Stimulated activated CD4-positive, alpha-beta T cell treated with anti-CD3 and anti-CD28 coated beads, Interleukin-1b, Interleukin-23, amount 100 ng/mL, for 1 hour (primary cell): ENCODE measurements at regions not wholly inside any gene's neighbourhood (a gene's known extent, or its start where the extent isn't known, plus 50 kb on each side); places are given as distances from the start of the nearest gene placed in this dataset.

Source experiments
- DNase-seq, 2 donors: peaks; one replicate each; pipeline ENCODE4 v3.0.0-alpha.2; 2020; ENCODE audit warnings: low read depth in 2 of 2

- DNase-seq: no peak
These were observed 116.1 kb upstream of the P2RY1 start for GRCh38 chr3:152718810-152719209.

DNA sequence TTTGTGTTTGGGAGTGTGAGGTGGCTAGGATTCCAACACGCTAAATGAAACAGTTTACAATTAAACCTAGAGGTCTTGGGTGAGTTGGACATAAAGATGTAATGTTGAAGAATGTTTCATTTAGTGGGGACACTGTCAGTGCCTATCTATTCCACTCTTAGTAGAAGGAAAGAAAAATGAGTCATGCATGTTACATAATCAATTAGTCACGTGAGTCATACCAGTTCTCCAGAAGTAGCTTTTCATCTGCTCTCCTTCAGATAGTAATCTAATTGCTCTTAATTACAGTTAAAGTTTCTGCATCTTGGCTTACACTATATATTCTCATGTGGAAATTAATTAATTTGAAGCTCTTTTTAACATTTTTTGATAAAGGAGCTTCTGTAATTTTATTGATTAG, 115.7 kb upstream of the P2RY1 start:
- DNase-seq: no peak

DNA sequence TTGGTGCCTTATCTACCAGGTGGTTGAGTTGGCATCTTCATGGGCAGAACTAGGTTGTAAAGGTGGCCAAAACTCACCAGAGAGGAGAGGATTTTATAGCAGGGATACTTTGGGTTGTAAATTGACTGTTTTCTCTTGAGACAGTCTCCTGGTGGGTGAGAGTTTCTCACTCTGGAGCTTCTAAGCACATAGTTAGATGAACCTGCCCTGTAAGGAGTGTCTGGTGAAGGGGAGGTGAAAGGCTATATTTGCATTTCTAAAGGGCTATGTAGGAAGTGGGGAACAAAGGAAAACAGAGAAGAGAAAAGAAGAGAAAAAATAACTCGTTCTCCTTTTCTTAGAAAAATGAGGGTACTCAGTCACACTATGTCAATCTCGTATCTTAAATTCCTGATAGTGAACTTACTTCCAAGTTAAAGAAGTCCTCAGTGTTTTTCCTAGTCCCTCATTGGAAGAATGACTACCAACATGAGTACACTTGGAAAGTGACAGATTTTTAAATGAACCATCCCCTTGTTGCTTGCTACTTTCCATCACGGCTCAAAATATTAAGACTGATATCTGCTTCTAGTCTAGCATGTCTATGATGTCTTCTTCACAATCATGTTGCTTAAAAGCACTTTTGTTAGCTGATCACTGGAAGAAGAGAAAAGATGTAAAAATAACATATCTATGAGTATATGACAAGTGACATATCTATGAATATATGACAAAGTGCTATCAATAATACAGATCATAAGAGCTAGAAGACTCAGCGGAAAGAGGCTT, 113.8 kb upstream of the P2RY1 start:
- no peak for DNase-seq

DNA sequence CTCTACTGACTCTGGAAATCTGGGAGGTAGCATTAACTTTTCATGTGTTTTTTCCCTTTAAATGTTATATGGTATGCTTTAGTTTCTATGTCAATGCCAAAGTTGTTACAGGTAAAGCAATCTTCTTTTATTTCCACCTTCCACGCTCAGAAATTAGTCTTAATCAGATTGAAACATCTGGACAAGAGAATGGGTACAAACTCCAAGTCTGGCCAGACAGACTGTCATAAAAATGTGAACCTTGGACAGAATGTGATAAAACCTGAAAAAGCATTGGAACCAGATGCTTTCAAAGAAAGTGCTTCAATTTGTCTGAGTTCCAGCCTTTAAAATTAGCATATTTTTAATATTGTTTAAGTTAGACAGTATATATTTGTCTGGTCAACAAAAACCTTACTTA, 110.7 kb upstream of the P2RY1 start:
- no peak for DNase-seq

DNA sequence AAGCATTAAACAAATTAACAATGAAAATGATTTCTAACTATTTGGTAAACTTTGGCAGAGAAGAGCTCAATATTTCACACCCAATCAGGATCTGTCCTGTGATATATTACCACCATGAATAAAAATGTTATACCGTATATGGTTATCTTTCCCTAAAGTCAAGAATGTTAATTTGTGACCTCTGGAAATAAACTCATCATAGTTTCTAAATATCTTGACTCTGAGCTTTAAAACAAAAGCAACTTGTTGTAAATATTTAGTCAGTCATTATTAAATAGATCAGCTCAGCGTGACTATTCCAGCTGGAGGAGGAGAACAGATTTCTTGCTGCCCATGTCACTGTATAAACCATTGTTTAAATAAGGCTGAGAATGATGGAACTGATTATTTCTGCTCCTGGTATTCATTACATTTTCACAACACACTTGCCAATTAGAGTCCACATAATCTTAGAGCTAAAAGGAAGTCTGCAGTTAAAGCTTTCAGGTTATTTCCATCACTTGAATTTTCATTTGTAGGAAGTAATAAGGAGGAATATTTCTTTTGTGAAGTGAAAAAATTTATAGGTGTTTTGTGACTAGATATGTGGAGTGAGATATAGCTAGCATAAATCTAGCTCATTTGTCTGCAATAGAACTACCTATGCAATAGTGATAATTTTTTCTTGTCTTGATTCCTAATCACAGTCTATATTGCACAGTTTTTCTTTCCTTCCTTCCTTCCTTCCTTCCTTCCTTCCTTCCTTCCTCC, 106.5 kb upstream of the P2RY1 start:
- DNase-seq: no peak

DNA sequence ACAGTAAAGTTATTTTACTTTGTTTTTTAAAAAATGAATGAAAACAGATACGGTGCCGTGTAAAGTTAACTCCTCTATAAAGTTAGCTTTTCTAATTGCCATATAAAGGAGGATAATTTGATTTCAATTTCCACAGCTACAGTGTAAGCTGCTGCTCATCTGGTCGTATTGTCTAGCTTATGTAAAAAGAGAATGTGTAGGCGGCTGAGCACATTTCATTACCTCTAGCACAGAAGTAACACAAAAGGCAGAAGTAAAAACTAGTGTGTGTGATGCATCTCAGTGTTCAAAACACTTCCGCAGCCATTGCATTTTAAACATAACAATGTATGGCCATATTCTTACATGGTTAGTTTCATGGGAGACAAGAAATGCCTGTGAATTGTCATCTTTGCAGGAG, 105.0 kb upstream of the P2RY1 start:
- DNase-seq: no peak

GRCh38 chr3:152731511-152731910, 103.4 kb upstream of the P2RY1 start:
- no peak for DNase-seq

DNA sequence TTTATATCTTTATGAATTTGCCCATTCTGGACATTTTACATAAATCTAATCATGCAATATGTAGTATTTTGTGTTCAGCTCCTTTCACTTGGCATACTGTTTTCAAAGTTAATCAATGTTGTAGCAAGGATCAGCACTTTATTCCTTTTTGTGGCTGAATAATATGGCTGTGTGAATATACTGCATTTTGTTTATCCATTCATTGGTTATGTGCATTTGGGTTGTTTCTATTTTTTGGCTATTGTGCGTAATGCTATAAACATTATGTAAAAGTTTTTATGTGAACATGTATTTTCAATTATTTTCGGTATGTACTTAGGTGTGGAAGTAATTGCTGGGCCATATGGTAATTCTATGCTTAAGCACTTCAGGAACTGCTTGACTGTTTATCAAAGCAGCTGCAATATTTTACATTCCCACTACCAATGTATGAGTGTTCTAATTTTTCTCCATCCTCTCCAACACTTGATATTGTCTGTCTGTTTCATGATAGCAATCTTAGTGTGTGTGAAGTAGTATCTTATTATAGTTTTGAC, 101.3 kb upstream of the P2RY1 start:
- no peak for DNase-seq

DNA sequence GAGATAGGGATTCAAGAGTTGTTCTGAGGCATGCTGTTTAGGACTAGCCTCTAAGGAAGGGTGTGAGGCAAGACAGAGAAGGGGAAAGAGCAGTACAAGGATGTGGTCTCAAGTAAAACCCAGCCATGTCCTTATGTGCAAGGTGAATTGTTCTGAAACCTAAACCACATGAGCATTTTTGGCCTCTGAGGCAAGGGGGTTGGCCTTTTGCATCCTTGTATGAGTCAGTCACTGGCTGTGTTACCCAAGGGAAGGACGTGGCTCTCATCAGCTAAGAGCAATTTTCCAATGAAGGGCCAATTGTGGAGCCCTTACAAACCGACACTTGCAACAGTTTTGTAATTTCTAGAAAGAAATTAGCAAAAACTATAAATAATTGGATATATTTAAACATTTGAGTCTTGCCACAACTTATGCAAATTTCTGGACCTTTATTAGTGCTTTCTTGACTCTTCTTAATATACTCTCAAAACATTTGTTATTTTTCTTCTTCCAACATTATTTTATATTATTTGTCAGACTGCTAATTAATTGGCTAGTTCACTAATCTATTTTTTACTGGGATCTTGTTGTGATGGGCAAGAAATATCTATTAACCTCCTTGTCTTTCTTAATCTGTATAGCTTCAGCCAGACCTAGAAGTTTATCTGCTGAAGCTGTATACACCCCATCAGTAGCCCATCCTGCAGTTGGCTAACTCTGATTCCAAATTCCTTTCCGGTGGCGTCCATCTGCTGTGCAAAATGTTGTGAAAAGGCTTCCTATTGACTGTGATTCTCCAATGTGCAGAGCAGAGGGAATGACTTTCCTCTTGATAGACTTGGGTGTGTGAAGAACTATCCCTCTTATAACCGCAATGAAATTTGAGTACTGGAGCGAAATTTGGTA, 97.7 kb upstream of the P2RY1 start:
- no peak for DNase-seq

DNA sequence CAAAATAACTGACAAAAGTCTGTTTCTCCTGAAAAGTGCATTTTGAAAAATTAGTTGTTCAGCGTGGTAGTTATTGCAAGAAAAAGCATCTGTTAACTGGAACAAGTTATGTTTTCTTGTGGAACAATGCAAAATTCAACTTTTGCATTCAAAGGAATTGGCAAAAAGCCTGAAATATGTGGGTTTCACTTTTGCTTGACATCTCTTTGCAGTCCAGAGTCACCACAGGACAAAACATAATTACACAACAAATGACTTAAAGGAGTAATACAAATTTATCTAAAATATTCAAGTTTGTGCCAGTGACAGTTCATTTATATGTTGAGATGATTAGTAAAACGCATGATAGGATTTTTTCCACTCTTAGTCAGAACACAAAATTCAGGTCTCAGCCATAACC, 96.3 kb upstream of the P2RY1 start:
- no peak for DNase-seq

DNA sequence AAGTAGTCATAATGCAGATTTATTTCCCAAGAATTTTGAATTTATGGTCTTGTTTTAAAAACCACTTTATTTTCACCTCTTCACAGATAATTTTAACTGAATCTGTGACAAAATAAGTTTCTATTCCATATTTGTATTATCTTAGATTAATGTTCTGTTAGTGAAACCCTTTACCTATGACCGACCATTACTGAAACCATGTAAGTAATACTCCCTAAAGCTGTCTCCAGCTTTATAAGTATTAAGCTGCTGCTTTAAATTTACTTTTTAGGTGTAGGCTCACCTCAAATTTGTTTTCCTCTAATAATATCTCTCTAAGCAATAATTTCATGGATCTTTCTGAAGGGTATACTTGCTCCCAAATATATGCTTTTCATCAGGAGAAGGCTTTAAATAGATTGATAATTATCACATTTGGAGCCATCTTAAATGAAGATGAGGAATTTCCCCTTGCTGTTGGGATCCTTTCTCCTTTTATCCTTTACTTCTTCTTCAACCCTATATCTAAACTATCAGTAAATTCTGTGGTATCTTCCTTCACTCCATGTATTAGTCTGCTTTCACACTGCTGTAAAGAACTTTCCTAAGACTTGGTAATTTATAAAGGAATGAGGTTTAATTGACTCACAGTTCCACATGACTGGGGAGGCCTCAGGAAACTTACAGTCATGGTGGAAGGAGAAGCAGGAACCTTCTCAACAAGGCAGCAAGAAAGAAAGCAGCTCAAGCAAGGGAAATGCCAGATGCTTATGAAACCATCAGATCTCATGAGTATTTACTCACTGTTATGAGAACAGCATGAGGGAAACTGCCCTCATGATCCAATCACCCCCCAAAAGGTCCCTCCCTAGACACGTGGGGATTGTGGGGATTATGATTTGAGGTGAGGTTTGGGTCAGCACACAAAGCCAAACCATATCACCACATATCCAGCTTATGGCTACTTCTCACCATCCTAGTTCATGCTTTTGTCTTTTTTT, 92.3 kb upstream of the P2RY1 start:
- DNase-seq: no peak

DNA sequence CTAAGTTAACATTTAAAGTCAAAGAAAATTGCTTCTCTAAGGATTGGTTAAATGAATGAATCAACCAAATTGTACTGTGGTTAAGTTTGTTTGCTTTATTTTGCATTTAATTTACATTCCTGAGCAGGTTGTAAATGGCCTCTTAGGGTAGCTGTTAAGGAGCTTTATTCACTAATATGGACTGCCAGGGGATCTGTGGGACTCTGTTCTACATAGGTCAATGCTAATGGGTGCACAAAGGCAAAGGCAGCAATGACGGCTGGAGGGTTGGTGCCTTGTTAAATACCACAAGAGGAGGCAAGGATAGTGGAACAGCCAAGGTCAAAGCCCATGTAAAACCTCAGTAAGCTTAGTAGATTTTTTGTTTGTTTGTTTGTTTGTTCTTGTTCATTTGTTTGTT, 89.3 kb upstream of the P2RY1 start:
- DNase-seq: no peak

DNA sequence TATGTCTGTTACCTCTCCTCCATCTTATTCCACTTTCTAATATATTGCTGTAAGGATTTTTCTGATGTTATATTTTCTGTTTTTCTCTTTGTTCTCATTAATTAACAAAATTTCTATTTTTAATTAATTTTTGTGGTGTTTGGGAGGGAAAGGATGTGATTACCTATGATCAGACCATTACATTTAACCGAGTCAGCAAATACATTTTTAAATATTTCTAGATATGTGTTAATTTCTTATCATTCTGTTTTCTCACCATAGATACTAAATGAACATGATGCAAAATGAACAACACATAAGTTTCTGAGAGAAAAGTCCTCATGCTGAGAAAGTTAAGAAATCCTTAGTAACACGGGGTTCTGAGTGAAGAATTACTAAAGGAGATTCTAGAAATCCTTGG, 80.6 kb upstream of the P2RY1 start:
- DNase-seq: no peak

DNA sequence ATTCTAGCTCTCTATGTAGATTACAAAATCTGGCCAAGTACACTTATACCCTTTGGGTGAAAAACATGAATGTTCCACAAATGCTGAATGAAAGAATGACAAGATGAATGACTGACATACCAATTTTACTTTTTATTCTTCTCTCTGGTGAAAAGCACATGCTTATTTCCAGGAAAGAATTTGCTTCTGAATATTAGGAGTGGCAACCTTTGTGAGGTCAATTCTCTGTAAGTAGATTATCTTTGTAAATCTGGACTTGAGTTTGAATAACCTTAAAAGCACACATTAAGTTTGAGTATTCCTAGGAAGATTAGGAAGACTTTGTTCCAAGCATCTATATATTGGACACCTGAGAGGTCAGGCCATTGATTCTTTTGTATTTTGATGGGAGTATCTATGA, 78.1 kb upstream of the P2RY1 start:
- DNase-seq: no peak

GRCh38 chr3:152760024-152760563, 74.8 kb upstream of the P2RY1 start:
- no peak for DNase-seq

GRCh38 chr3:152760591-152760990, 74.3 kb upstream of the P2RY1 start:
- no peak for DNase-seq

DNA sequence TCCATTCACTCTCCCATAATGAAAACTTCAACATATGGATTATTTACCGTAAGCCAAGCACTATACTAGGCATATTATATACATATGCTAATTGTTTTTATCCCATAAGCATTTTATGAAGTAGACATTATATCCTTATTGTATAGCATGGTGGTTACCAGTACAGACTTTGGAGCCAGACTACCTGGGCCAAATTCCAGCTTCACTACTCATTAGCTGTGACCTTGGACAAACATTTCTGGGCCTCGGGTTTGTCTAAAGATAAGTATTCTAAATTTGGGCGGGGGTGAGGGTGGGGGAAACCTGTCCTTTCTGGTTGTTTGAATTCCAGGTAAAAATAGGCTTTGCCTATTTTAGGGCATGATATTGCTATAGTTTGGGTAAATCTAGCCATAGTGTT, 66.5 kb upstream of the P2RY1 start:
- DNase-seq: no peak

DNA sequence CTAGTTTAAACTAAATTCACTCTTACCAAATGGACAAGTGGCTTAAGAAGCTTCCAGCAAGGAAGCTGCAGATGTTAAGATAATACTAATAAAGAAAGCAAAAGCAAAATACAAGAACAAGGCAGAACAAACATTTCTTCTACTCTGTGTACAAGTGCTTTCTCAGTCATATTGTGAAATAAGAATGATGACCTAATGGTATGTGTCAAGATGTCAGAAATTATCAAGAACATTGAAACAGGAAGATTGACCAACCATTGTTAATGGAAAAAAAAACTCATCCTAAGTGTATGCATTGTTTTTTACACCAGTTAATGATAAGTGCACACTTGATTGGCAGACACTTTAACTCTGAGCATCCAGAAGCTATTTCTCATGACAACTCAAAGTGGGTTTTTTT, 65.4 kb upstream of the P2RY1 start:
- no peak for DNase-seq

DNA sequence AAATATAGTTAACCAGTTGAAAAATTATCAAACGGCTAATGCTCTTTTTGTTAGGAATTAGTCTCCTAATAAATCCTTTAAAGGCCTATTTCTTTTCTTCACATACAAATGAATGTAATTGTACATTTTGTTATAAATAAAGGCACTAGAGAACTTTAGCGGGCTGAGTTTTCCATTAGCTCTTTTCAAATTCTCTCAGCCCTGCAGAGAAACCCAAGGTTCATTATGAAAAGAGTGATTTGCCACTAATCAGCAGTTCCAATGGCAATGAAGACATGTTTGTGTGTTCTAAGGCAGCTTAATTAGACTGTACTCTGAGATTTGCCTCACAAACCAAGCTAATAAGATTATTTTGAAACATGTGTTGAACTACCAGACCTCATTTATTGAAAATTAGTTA, 64.6 kb upstream of the P2RY1 start:
- DNase-seq: no peak

GRCh38 chr3:152771120-152771519, 63.8 kb upstream of the P2RY1 start:
- no peak for DNase-seq
